Astrocyte of the hippocampus (primary cell): ENCODE measurements at regions not wholly inside any gene's neighbourhood (a gene's known extent, or its start where the extent isn't known, plus 50 kb on each side); places are given as distances from the start of the nearest gene placed in this dataset.

ENCODE experiments used
- DNase-seq: peaks from one replicate; pipeline ENCODE4 v3.0.0; 2011; ENCODE audit warnings: low read depth, low spot score

- no peak for DNase-seq
Measured at GRCh38 chr4:22877486-22878052, 184.8 kb downstream of the GBA3 start.

- no peak for DNase-seq
Measured at GRCh38 chr4:22876270-22876669, 183.5 kb downstream of the GBA3 start.

DNA sequence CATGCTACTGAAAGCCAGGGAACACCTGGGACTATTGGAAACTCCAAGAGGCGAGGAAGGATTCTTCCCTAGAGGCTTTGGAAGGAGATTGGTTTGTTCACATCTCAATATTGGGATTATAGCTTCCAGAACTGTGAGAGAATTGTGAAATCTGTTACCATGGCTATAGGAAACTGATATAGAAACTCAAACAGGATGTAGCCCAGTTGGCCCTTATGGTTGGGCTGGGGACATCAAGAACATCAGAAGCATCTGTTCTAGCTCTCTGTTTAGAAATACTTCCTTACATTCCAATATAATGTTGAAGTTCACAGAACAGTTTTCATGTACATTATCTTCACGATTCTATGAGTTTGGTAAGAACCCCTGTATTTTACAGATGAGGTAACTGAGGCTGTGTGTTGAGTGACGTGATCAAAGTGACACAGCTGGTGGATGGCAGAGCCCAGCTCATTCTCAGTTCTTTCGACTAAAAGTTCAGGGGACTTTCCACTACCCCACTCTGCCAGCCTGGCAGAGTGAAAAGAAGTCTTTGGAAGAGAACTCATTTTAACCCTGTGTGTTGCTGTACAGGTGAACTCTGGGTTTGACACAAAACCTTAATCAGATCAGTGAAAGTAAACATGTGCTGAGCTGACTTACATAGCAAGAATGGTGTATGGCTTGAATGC lies 183.0 kb downstream of the GBA3 start:
- no peak for DNase-seq

DNA sequence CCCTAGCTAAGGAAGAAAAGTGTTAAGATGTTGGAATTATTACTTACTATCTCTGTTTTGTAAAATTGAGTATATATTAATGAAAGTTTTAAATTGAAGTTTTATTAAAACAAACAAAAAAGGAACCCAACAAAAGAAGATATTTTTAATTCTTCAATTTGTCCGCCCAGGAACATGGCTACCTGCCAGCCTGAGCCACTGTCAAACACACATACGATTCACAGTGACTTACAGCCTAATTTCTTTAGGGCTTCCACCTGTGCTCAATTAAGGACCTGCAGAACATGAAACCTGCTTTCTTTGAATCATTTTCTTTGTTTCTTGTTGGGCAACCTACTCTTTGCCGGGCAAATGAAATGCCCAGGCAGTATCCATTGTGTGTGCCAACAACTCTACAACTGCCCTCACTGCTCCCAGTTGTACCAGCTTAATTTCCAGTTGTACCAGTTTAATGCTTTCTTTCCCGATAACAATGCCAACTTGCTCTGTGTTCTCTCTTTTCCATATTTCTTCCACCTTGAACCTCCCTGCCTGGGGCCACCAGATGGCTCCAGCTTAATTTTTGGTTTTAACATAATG lies 181.7 kb downstream of the GBA3 start:
- DNase-seq = no peak

GRCh38 chr4:22873899-22874298 lies 181.2 kb downstream of the GBA3 start:
- DNase-seq = no peak

DNA sequence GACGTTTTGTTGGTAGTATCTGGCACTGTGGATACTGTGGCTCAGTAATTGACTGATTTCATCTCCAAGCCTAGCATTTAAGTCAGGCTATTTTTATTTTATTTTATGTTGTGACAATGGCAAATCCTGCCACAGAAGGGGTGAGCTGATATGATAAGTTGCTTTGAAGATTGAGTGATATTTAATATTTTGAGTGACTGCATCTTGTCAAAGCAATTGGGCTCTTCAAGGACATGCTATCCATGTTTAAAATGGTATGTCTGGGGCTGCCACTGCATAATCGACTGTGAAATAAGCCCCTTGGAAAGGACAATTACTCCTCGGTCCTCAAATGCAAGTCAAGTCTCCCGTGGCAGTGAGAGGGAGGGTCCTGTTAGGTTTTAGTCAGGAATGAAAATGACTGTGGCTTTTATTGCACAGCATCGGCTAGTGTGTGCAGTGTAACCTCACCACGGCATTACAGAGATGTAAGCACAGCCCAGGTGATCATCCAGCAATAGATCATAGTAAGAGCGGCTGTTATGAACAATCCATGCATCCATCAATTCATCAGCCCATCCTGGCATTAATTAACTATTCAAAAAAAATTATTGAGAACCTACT lies 178.2 kb downstream of the GBA3 start:
- no peak for DNase-seq

DNA sequence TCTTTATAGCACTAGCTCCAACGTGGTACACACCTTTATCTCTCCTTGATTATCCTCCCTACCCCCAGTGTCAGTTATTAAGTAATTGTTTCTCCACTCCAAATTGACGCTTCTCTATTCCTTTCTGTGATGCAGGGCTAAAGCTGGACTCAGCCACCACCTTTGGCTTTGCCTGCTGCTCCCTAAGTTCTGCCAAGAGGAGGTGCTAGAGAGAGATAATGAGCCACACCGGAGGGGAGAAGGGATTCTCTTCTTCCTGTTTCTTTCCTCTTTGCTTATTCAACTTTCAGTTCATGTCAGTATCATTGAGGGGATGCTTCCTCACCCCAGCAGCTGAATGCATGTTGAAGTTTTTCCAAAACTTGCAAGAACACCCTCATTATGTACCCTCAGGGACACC lies 176.5 kb downstream of the GBA3 start:
- no peak for DNase-seq
